Cardiac muscle cell (in vitro differentiated cells and primary cell): ENCODE measurements at regions not wholly inside any gene's neighbourhood (a gene's known extent, or its start where the extent isn't known, plus 50 kb on each side); places are given as distances from the start of the nearest gene placed in this dataset.

ENCODE experiments used
- DNase-seq, 2 donors: peaks; one replicate each; pipeline versions ENCODE4 v3.0.0 to v3.0.0-alpha.2; 2010 to 2017; ENCODE audit warnings: low read depth in 1 of 2, low spot score in 1 of 2
- H3K27ac ChIP-seq: fragments of 200-600 bp; sonication (generic); 2 replicates; pipeline ENCODE4 v1.5.1; 2016
- H3K27me3 ChIP-seq: fragments of 200-600 bp; sonication (generic); 2 replicates; pipeline ENCODE4 v1.6.0; 2016; ENCODE audit warnings: control low read depth
- H3K36me3 ChIP-seq: fragments of 200-600 bp; sonication (generic); 2 replicates; pipeline ENCODE4 v1.5.1; 2016; ENCODE audit warnings: control low read depth
- H3K4me1 ChIP-seq: fragments of 200-600 bp; sonication (generic); 2 replicates; pipeline ENCODE4 v1.8.1; 2017; ENCODE audit warnings: low read depth, mild to moderate bottlenecking, mixed run types
- H3K4me3 ChIP-seq: fragments of 200-600 bp; sonication (generic); 2 replicates; pipeline ENCODE4 v1.5.1; 2016; ENCODE audit warnings: mild to moderate bottlenecking
- H3K9me3 ChIP-seq: fragments of 200-600 bp; sonication (generic); 2 replicates; pipeline ENCODE4 v1.5.1; 2017; ENCODE audit warnings: low read depth, mild to moderate bottlenecking, control low read depth
- CTCF ChIP-seq: IDR thresholded peaks from 2 replicates; pipeline ENCODE4 v1.5.1; 2012; ENCODE audit warnings: low read depth, mild to moderate bottlenecking, low read length

- no peak for DNase-seq
- TF ChIP-seq CTCF: no peak
- Histone ChIP-seq H3K4me3 (no peak overlapping the region), H3K27me3 (no peaks in the 10 kb centered on the region), H3K4me1 (peaks cover 3% of the 10 kb centered on the region), H3K27ac (no peak overlapping the region), H3K9me3 (no peaks in the 10 kb centered on the region), H3K36me3 (no peaks in the 10 kb centered on the region)
Measured at GRCh38 chr7:131952365-131952764, 395.9 kb upstream of the PODXL start.

- Histone ChIP-seq H3K36me3 (no peaks in the 10 kb centered on the region), H3K4me3 (no peak overlapping the region), H3K4me1 (peaks cover 3% of the 10 kb centered on the region), H3K27me3 (no peaks in the 10 kb centered on the region), H3K27ac (no peak overlapping the region), H3K9me3 (no peaks in the 10 kb centered on the region)
- TF ChIP-seq CTCF: no peak
- DNase-seq: no peak
Measured at GRCh38 chr7:131950758-131951157, 394.3 kb upstream of the PODXL start.

- Histone ChIP-seq H3K9me3 (no peaks in the 10 kb centered on the region), H3K4me3 (no peak overlapping the region), H3K27me3 (peaks cover 1% of the 10 kb centered on the region), H3K4me1 (peaks cover 3% of the 10 kb centered on the region), H3K36me3 (no peaks in the 10 kb centered on the region), H3K27ac (no peak overlapping the region)
- no peak for DNase-seq
- TF ChIP-seq CTCF: no peak
Measured at GRCh38 chr7:131949659-131950058, 393.2 kb upstream of the PODXL start.

- Histone ChIP-seq H3K9me3 (no peaks in the 10 kb centered on the region), H3K4me3 (no peak overlapping the region), H3K27me3 (peaks cover 4% of the 10 kb centered on the region), H3K4me1 (peaks cover 3% of the 10 kb centered on the region), H3K36me3 (no peaks in the 10 kb centered on the region), H3K27ac (no peak overlapping the region)
- DNase-seq: no peak
- no peak for TF ChIP-seq CTCF
Measured at GRCh38 chr7:131948434-131949053, 392.1 kb upstream of the PODXL start.

GRCh38 chr7:131947661-131948060 is 391.2 kb upstream of the PODXL start:
- DNase-seq: no peak
- no peaks in the 10 kb centered on the region for H3K9me3 ChIP-seq

More at GRCh38 chr7:131947661-131948060, 391.2 kb upstream of the PODXL start:
- peaks cover 4% of the 10 kb centered on the region for H3K27me3 ChIP-seq
- H3K4me1 ChIP-seq: peaks cover 3% of the 10 kb centered on the region
- H3K36me3 ChIP-seq: no peaks in the 10 kb centered on the region
- no peak overlapping the region for H3K27ac ChIP-seq
- H3K4me3 ChIP-seq: no peak overlapping the region
- no peak for TF ChIP-seq CTCF
